Naive thymus-derived CD8-positive, alpha-beta T cell (primary cell): ENCODE measurements at regions not wholly inside any gene's neighbourhood (a gene's known extent, or its start where the extent isn't known, plus 50 kb on each side); places are given as distances from the start of the nearest gene placed in this dataset.

Source experiments
- ATAC-seq, 2 donors: fragments of 150-1000 bp; cut with Tn5 transposase in 1 of 2; sonication (Bioruptor Pico), chemical (Tn5 transposase) in 1 of 2; 1 replicate in 1 of 2; 2 replicates in 1 of 2; pipeline ENCODE4 v1.10.0; 2021; ENCODE audit warnings: mild to moderate bottlenecking in 2 of 2, moderate library complexity in 2 of 2
- POLR2A ChIA-PET: fragments of 350-600 bp; sonication (Branson Sonifier 250); formaldehyde crosslinking; loops from one replicate; lab custom pipeline; 2021; ENCODE audit warnings: antibody characterized with exemption; lab: Charles Lee
- DNase-seq, 10 donors: peaks; one replicate each; pipeline versions ENCODE4 v3.0.0 to v3.0.0-alpha.2; 2020 to 2022
- H3K27ac Mint-ChIP-seq, 10 donors: one replicate each; pipeline ENCODE4 v1.8.0; 2020 to 2022; ENCODE audit warnings: mild to moderate bottlenecking in 10 of 10, mixed read lengths in 10 of 10, moderate library complexity in 4 of 10, inconsistent platforms in 1 of 10
- H3K27me3 Mint-ChIP-seq, 5 donors: one replicate each; pipeline ENCODE4 v1.8.0; 2021 to 2022; ENCODE audit warnings: mixed read lengths in 5 of 5
- H3K36me3 Mint-ChIP-seq, 3 donors: one replicate each; pipeline ENCODE4 v1.8.0; 2020 to 2022; ENCODE audit warnings: mixed read lengths in 3 of 3, mild to moderate bottlenecking in 2 of 3, inconsistent platforms in 1 of 3
- H3K4me1 Mint-ChIP-seq, 4 donors: one replicate each; pipeline ENCODE4 v1.8.0; 2021 to 2022; ENCODE audit warnings: mixed read lengths in 4 of 4
- H3K4me3 Mint-ChIP-seq, 10 donors: one replicate each; pipeline ENCODE4 v1.8.0; 2020 to 2022; ENCODE audit warnings: mild to moderate bottlenecking in 10 of 10, mixed read lengths in 10 of 10, moderate library complexity in 6 of 10, inconsistent platforms in 1 of 10
- H3K9me3 Mint-ChIP-seq, 9 donors: one replicate each; pipeline ENCODE4 v1.8.0; 2020 to 2022; ENCODE audit warnings: mixed read lengths in 9 of 9, mild to moderate bottlenecking in 3 of 9, inconsistent platforms in 1 of 9, moderate library complexity in 1 of 9

GRCh38 chr2:60058781-60059180 is 494.7 kb downstream of the BCL11A start:
- Mint-ChIP-seq H3K27me3 (peaks cover 0 to 11% (median 1%) of the 10 kb centered on the region in 5 donors), H3K4me1 (peaks cover 0 to 8% (median 4%) of the 10 kb centered on the region in 4 donors), H3K4me3 (no peak overlapping the region), H3K9me3 (no peaks in the 10 kb centered on the region), H3K36me3 (no peaks in the 10 kb centered on the region), H3K27ac (no peak overlapping the region)
- no peak for DNase-seq
- ATAC-seq = no peak
- POLR2A ChIA-PET = no interaction called here

- no peaks in the 10 kb centered on the region for H3K36me3 Mint-ChIP-seq
- POLR2A ChIA-PET = no interaction called here
- DNase-seq = no peak
- no peak for ATAC-seq
- H3K9me3 Mint-ChIP-seq = no peaks in the 10 kb centered on the region
- peaks cover 0 to 11% (median 0%) of the 10 kb centered on the region in 5 donors for H3K27me3 Mint-ChIP-seq
- H3K4me3 Mint-ChIP-seq = no peak overlapping the region
- H3K27ac Mint-ChIP-seq = no peak overlapping the region
- H3K4me1 Mint-ChIP-seq = peaks cover 0 to 11% (median 4%) of the 10 kb centered on the region in 4 donors
These were observed 498.7 kb downstream of the BCL11A start for GRCh38 chr2:60054571-60055340.

DNA sequence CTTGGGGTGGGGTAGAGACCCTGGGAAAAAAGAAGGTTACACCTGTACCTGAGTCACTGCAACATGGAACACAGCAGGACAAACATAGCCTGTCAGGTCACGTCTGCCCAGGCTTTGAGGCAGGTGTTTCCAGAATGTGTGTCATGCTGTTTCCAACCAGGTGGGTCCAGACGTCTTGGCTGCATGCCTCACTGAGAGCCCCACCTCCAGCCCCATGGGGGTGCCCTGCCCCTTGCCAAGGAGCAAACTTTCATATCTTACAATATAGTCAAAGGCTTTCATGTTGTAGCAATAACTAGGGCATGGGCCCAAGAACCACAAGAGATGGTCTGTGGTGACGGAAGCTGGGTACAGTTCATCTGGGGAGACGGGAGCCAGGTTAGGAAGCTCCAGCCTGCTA is 499.7 kb downstream of the BCL11A start:
- peaks cover 0 to 9% (median 4%) of the 10 kb centered on the region in 4 donors for H3K4me1 Mint-ChIP-seq
- ATAC-seq = no peak

DNA sequence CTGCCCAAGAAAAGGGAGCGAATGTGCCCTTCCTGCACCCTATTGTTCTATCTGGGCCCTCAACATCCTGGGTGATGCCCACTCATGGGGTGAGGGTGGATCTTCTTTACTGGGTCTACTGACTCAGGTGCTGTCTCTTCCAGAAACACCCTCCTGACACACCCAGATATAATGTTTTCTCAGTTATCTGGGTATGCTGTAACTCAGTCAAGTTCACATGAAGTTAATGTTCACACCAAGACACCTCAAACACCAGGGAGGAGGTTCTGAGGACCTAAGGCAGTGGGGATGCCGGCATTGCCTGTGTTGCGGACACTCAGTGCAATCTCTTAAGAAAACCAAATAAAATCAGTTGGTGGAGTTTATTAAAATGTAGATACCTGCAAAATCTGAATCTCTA is 500.9 kb downstream of the BCL11A start:
- POLR2A ChIA-PET = no interaction called here
- DNase-seq = no peak
- no peaks in the 10 kb centered on the region for H3K36me3 Mint-ChIP-seq
- no peak overlapping the region for H3K4me3 Mint-ChIP-seq
- no peaks in the 10 kb centered on the region for H3K9me3 Mint-ChIP-seq
- no peak overlapping the region for H3K27ac Mint-ChIP-seq
- peaks cover 0 to 11% (median 0%) of the 10 kb centered on the region in 5 donors for H3K27me3 Mint-ChIP-seq
- no peak for ATAC-seq
- H3K4me1 Mint-ChIP-seq = peaks cover 0 to 7% (median 4%) of the 10 kb centered on the region in 4 donors

More for the DNA sequence above, 499.7 kb downstream of the BCL11A start:
- Mint-ChIP-seq H3K36me3 (no peaks in the 10 kb centered on the region), H3K9me3 (no peaks in the 10 kb centered on the region), H3K27ac (no peak overlapping the region), H3K27me3 (peaks cover 0 to 11% (median 0%) of the 10 kb centered on the region in 5 donors), H3K4me3 (no peak overlapping the region)
- POLR2A ChIA-PET = no interaction called here
- DNase-seq = no peak

DNA sequence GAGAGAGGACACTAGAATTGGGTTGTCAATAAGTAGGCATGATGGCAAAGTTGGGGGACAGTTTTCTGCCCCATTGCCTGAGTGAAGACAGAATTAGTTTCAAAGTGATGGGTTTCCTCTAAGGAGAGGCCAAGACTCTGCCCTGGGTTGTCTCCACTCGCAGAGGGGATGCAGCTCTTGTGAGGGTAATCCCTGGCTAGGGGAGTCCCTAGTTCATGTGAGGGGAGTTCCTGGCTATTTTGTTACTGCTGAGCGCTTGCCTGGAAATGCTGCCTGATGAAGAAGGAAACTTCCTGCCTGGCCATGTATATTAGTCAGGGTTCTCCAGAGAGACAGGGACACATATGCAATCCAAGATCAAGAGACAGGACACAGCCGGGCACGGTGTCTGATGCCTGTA is 501.5 kb downstream of the BCL11A start:
- no peak for ATAC-seq
- Mint-ChIP-seq H3K27me3 (peaks cover 0 to 11% (median 0%) of the 10 kb centered on the region in 5 donors), H3K4me1 (peaks cover 0 to 7% (median 4%) of the 10 kb centered on the region in 4 donors), H3K36me3 (no peaks in the 10 kb centered on the region), H3K27ac (no peak overlapping the region), H3K9me3 (no peaks in the 10 kb centered on the region), H3K4me3 (no peak overlapping the region)
- DNase-seq = no peak
- POLR2A ChIA-PET = no interaction called here

- no peak overlapping the region for H3K4me3 Mint-ChIP-seq
- no peaks in the 10 kb centered on the region for H3K9me3 Mint-ChIP-seq
- peaks cover 0 to 7% (median 0%) of the 10 kb centered on the region in 4 donors for H3K4me1 Mint-ChIP-seq
- POLR2A ChIA-PET = no interaction called here
- no peaks in the 10 kb centered on the region for H3K36me3 Mint-ChIP-seq
- ATAC-seq (no peak), DNase-seq (no peak)
- peaks cover 0 to 1% (median 0%) of the 10 kb centered on the region in 5 donors for H3K27me3 Mint-ChIP-seq
- no peak overlapping the region for H3K27ac Mint-ChIP-seq
These were observed 505.4 kb downstream of the BCL11A start for GRCh38 chr2:60047944-60048525.

DNA sequence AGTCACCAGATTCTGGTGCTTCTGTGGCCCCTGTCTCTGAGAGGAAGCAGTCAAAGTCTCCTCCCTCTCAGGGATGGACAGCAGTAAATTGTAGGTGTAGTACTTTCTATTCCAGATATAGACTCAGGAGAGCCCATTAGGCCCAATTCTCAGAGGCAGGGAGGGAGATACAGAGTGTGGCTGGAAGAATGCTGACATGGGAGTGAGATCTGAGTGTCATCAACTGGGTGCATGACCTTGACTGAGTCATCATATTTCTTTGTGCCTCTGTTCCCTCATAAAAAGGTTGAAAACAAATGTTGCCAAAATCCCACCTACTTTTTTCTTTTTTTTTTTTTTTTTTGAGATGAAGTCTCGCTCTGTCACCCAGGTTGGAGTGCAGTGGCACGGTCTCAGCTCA is 506.1 kb downstream of the BCL11A start:
- ATAC-seq (no peak), DNase-seq (no peak)
- H3K9me3 Mint-ChIP-seq = no peaks in the 10 kb centered on the region
- no peak overlapping the region for H3K27ac Mint-ChIP-seq
- peaks cover 0 to 7% (median 0%) of the 10 kb centered on the region in 4 donors for H3K4me1 Mint-ChIP-seq
- peaks cover 0 to 1% (median 0%) of the 10 kb centered on the region in 5 donors for H3K27me3 Mint-ChIP-seq
- H3K36me3 Mint-ChIP-seq = no peaks in the 10 kb centered on the region
- no peak overlapping the region for H3K4me3 Mint-ChIP-seq
- POLR2A ChIA-PET = no interaction called here

DNA sequence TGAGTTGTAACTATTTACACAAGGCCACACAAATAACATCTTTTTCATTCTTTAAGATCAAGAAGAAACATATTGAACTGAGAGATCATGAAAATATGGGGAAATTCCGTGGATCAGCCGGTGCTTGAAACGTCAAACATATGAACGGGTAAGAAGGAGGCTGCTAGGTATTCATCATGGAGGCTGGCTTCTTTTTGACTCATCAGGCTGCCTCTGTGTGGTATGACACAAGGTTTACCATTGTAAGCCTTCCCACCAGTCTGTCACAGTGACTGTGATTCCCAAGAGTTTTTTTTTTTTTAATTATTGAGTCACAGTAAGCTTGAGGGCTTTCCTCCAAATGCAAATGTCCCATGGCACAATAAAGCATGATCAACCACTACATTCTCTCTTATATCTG is 506.9 kb downstream of the BCL11A start:
- H3K27me3 Mint-ChIP-seq = peaks cover 0 to 1% (median 0%) of the 10 kb centered on the region in 5 donors
- ATAC-seq (no peak), DNase-seq (no peak)
- H3K27ac Mint-ChIP-seq = no peak overlapping the region
- H3K4me3 Mint-ChIP-seq = no peak overlapping the region
- H3K4me1 Mint-ChIP-seq = peaks cover 0 to 7% (median 0%) of the 10 kb centered on the region in 4 donors
- no peaks in the 10 kb centered on the region for H3K36me3 Mint-ChIP-seq
- POLR2A ChIA-PET = no interaction called here
- H3K9me3 Mint-ChIP-seq = no peaks in the 10 kb centered on the region

- Mint-ChIP-seq H3K27ac (no peak overlapping the region), H3K36me3 (no peaks in the 10 kb centered on the region), H3K4me3 (no peak overlapping the region), H3K4me1 (peaks cover 0 to 7% (median 0%) of the 10 kb centered on the region in 4 donors), H3K9me3 (no peaks in the 10 kb centered on the region), H3K27me3 (no peaks in the 10 kb centered on the region)
- DNase-seq = no peak
- POLR2A ChIA-PET = no interaction called here
- ATAC-seq = no peak
These were observed 508.0 kb downstream of the BCL11A start for GRCh38 chr2:60045456-60045855.

DNA sequence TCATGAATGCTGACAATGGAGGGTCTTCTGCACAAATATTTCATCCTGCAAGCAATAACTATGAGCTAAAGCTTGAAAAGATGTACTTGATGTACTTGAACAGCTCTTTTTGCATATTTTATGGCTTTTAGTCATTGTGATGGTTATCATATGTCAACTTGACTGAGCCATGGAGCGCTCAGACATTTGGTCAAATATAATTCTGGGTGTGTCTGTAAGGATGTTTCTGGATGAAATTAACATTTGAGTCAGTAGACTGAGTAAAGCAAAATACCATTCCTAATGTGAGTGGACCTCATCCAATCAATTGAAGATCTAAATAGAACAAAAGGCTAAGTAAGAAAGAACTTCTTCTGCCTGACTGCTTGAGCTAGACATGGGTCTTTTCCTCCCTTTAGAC is 509.0 kb downstream of the BCL11A start:
- Mint-ChIP-seq H3K4me1 (peaks cover 0 to 7% (median 0%) of the 10 kb centered on the region in 4 donors), H3K27me3 (no peaks in the 10 kb centered on the region), H3K27ac (no peak overlapping the region), H3K36me3 (no peaks in the 10 kb centered on the region), H3K9me3 (peaks cover 0 to 4% (median 0%) of the 10 kb centered on the region in 9 donors), H3K4me3 (no peak overlapping the region)
- DNase-seq (no peak), ATAC-seq (no peak)
- POLR2A ChIA-PET = no interaction called here

GRCh38 chr2:60042023-60042422 is 511.4 kb downstream of the BCL11A start:
- no peaks in the 10 kb centered on the region for H3K27me3 Mint-ChIP-seq
- H3K36me3 Mint-ChIP-seq = no peaks in the 10 kb centered on the region
- H3K27ac Mint-ChIP-seq = no peak overlapping the region
- ATAC-seq = no peak
- POLR2A ChIA-PET = no interaction called here
- H3K4me1 Mint-ChIP-seq = peaks cover 0 to 7% (median 0%) of the 10 kb centered on the region in 4 donors
- DNase-seq = no peak
- H3K4me3 Mint-ChIP-seq = no peak overlapping the region
- peaks cover 0 to 7% (median 0%) of the 10 kb centered on the region in 9 donors for H3K9me3 Mint-ChIP-seq

DNA sequence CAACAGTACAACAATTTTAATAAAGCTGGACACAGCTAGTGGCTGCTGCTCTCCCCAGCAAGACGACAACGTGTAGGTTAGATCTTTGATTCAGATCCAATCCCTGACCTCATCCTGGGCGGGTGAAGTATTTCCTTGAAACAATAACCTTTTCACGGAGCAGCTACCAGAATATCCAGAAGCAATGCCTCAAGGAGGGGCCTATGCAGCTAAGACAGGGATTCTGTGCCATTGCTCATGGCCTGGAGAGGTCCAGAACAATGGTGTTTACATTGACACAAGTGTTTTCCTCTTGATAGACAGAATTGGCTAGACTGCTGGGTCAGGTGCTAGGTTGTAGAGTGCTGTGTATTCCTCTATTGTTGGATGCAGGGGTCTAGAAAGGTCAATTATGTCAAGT is 520.1 kb downstream of the BCL11A start:
- no peak for ATAC-seq

DNA sequence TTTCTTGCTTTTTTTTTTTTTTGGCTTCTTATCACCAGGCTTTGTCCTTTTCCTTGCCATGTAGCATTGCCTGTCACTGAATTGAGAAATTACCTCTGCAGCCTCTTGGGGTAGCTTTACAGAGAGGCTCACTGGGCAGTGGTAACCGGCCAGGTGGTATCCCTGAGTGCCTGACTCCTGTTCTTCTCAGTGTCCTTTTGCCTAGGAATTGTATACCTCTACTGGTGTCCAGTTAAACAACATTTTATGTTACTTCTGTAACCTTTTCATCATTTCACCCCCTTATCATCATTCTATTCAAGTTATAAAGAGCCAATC is 523.9 kb downstream of the BCL11A start:
- DNase-seq (no peak), ATAC-seq (no peak)
- H3K4me3 Mint-ChIP-seq = no peak overlapping the region
- POLR2A ChIA-PET = interaction anchor here (0.7 kb wide), 1 partner anchor 727 kb away, joined by 3 read pairs; no protein-coding TSS in a partner anchor
- H3K9me3 Mint-ChIP-seq = peaks cover 2 to 43% (median 23%) of the 10 kb centered on the region in 9 donors
- H3K27me3 Mint-ChIP-seq = no peaks in the 10 kb centered on the region
- H3K27ac Mint-ChIP-seq = peak overlapping the region in 2 of 10 donors; percentile 12 to 74
- peaks cover 5 to 10% (median 6%) of the 10 kb centered on the region in 4 donors for H3K4me1 Mint-ChIP-seq
- H3K36me3 Mint-ChIP-seq = peaks cover 0 to 23% (median 7%) of the 10 kb centered on the region in 3 donors

More for the DNA sequence above, 520.1 kb downstream of the BCL11A start:
- Mint-ChIP-seq H3K9me3 (peaks cover 2 to 48% (median 26%) of the 10 kb centered on the region in 9 donors), H3K27me3 (no peaks in the 10 kb centered on the region), H3K36me3 (peaks cover 0 to 26% (median 9%) of the 10 kb centered on the region in 3 donors), H3K4me3 (no peak overlapping the region), H3K27ac (no peak overlapping the region), H3K4me1 (peaks cover 5 to 7% (median 6%) of the 10 kb centered on the region in 4 donors)
- POLR2A ChIA-PET = no interaction called here
- no peak for DNase-seq
